Keratinocyte (primary cell): ENCODE measurements at regions not wholly inside any gene's neighbourhood (a gene's known extent, or its start where the extent isn't known, plus 50 kb on each side); places are given as distances from the start of the nearest gene placed in this dataset.
A peak's percentile ranks its signal among the peaks of the same experiment; 100 is the strongest.

Source experiments
- DNase-seq: peaks from one replicate; pipeline ENCODE4 v3.0.0-alpha.2; 2011; ENCODE audit warnings: low read depth, missing footprints, low spot score
- FAIRE-seq: peaks from 2 replicates; lab custom pipeline; 2011; peaks lifted over from hg19 to GRCh38; lab: Jason Lieb, UNC
- H2AFZ ChIP-seq: 2 replicates; pipeline ENCODE4 v1.6.0; 2012; ENCODE audit warnings: low read length, control low read depth, inconsistent platforms; ENCODE audit not compliant: control insufficient read depth
- H3K27ac ChIP-seq: 2 replicates; pipeline ENCODE4 v1.5.1; 2011; ENCODE audit warnings: low read length; ENCODE audit not compliant: control insufficient read depth, insufficient read depth
- H3K27me3 ChIP-seq: 3 replicates; pipeline ENCODE4 v1.6.0; 2011; ENCODE audit warnings: low read length; ENCODE audit not compliant: control insufficient read depth, insufficient read depth; ENCODE audit errors: extremely low read depth
- H3K36me3 ChIP-seq, 2 experiments: 2 replicates in 1 of 2; 3 replicates in 1 of 2; pipeline ENCODE4 v1.5.1; 2011; ENCODE audit warnings: low read length in 2 of 2, mild to moderate bottlenecking in 1 of 2; ENCODE audit not compliant: control insufficient read depth in 2 of 2, insufficient read depth in 2 of 2; ENCODE audit errors: extremely low read depth in 1 of 2
- H3K4me1 ChIP-seq: 3 replicates; pipeline ENCODE4 v1.5.1; 2011; ENCODE audit warnings: low read length; ENCODE audit not compliant: control insufficient read depth, insufficient read depth; ENCODE audit errors: extremely low read depth
- H3K4me2 ChIP-seq: 3 replicates; pipeline ENCODE4 v1.6.0; 2011; ENCODE audit warnings: low read depth, low read length; ENCODE audit not compliant: control insufficient read depth, insufficient read depth; ENCODE audit errors: extremely low read depth
- H3K4me3 ChIP-seq, 3 experiments: fragments of 200-600 bp in 1 of 3; sonication (generic) in 1 of 3; 2 replicates in 2 of 3; 3 replicates in 1 of 3; pipeline ENCODE4 v1.5.1; 2011 to 2016; ENCODE audit warnings: low read length in 3 of 3, mild to moderate bottlenecking in 3 of 3, control low read depth in 2 of 3, inconsistent platforms in 1 of 3, low read depth in 1 of 3, mixed read lengths in 1 of 3, mixed run types in 1 of 3, moderate library complexity in 1 of 3; ENCODE audit not compliant: control insufficient read depth in 2 of 3, insufficient read depth in 2 of 3; ENCODE audit errors: extremely low read depth in 1 of 3
- H3K79me2 ChIP-seq: 2 replicates; pipeline ENCODE4 v1.6.0; 2012; ENCODE audit warnings: low read length; ENCODE audit not compliant: control insufficient read depth, insufficient read depth
- H3K9ac ChIP-seq: 3 replicates; pipeline ENCODE4 v1.6.0; 2011; ENCODE audit warnings: low read length; ENCODE audit not compliant: control insufficient read depth, insufficient read depth; ENCODE audit errors: extremely low read depth
- H3K9me1 ChIP-seq: 3 replicates; pipeline ENCODE4 v1.6.0; 2011; ENCODE audit warnings: low read length; ENCODE audit not compliant: control insufficient read depth, insufficient read depth; ENCODE audit errors: extremely low read depth
- H3K9me3 ChIP-seq: 2 replicates; pipeline ENCODE4 v1.5.1; 2012; ENCODE audit warnings: low read depth, low read length; ENCODE audit not compliant: control insufficient read depth
- H4K20me1 ChIP-seq: 3 replicates; pipeline ENCODE4 v1.6.0; 2011; ENCODE audit warnings: low read length; ENCODE audit not compliant: control insufficient read depth, insufficient read depth; ENCODE audit errors: extremely low read depth
- EZH2 ChIP-seq: IDR thresholded peaks from one replicate; pipeline ENCODE4 v1.6.1; 2012; ENCODE audit warnings: inconsistent platforms, mild to moderate bottlenecking, low read length, moderate library complexity
- dilution Hi-C: fragments of 300-500 bp; cut with MboI; formaldehyde crosslinking; loops from one replicate; pipeline ENCODE4 v1.7.0; 2020; ENCODE audit warnings: low sequenced_read_pairs; ENCODE audit not compliant: extremely low pct_ligation_motif_present
- TF ChIP-seq, protein P1 (sequence below), 3 experiments: IDR thresholded peaks in 1 of 3; conservative IDR thresholded peaks in 1 of 3; optimal IDR thresholded peaks in 1 of 3; 2 replicates in 2 of 3; 3 replicates in 1 of 3; pipeline versions ENCODE3 to v1.5.1; 2011; ENCODE audit warnings: low read length in 3 of 3, mild to moderate bottlenecking in 3 of 3, moderate library complexity in 2 of 3, control low read depth in 1 of 3, inconsistent platforms in 1 of 3; ENCODE audit not compliant: insufficient read depth in 2 of 3; ENCODE audit errors: extremely low read depth in 1 of 3

GRCh38 chr1:208347191-208347590 lies 103.0 kb upstream of the PLXNA2 start:
- DNase-seq (no peak), FAIRE-seq (peak; percentile 51)
- Histone ChIP-seq H3K9me3 (no peaks in the 10 kb centered on the region), H3K27me3 (peaks cover 25% of the 10 kb centered on the region), H3K9me1 (no peaks in the 10 kb centered on the region), H3K9ac (no peak overlapping the region), H3K4me2 (no peak overlapping the region), H3K36me3 (no peaks in the 10 kb centered on the region), H2AFZ (no peak overlapping the region), H3K27ac (no peak overlapping the region), H4K20me1 (no peaks in the 10 kb centered on the region), H3K79me2 (no peaks in the 10 kb centered on the region), H3K4me3 (no peak overlapping the region), H3K4me1 (no peaks in the 10 kb centered on the region)
- TF ChIP-seq, protein P1, sequence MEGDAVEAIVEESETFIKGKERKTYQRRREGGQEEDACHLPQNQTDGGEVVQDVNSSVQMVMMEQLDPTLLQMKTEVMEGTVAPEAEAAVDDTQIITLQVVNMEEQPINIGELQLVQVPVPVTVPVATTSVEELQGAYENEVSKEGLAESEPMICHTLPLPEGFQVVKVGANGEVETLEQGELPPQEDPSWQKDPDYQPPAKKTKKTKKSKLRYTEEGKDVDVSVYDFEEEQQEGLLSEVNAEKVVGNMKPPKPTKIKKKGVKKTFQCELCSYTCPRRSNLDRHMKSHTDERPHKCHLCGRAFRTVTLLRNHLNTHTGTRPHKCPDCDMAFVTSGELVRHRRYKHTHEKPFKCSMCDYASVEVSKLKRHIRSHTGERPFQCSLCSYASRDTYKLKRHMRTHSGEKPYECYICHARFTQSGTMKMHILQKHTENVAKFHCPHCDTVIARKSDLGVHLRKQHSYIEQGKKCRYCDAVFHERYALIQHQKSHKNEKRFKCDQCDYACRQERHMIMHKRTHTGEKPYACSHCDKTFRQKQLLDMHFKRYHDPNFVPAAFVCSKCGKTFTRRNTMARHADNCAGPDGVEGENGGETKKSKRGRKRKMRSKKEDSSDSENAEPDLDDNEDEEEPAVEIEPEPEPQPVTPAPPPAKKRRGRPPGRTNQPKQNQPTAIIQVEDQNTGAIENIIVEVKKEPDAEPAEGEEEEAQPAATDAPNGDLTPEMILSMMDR (optimal IDR thresholded peaks at IDR 0.05 in 1 of 3, IDR thresholded peaks at IDR 0.05 in 1 of 3, conservative IDR thresholded peaks at IDR 0.05 in 1 of 3; ENCODE audit: extremely low read depth in 1 of 3, insufficient read depth in 2 of 3, low read length in 3 of 3): no peak
- no peak for TF ChIP-seq EZH2
- dilution Hi-C loops: no loop called here

GRCh38 chr1:208349694-208350330 lies 105.6 kb upstream of the PLXNA2 start:
- Histone ChIP-seq H3K9me1 (no peaks in the 10 kb centered on the region), H3K36me3 (no peaks in the 10 kb centered on the region), H3K27ac (no peak overlapping the region), H3K27me3 (peaks cover 5% of the 10 kb centered on the region), H4K20me1 (no peaks in the 10 kb centered on the region), H3K4me1 (no peaks in the 10 kb centered on the region), H3K4me3 (no peak overlapping the region), H3K9me3 (no peaks in the 10 kb centered on the region), H2AFZ (no peak overlapping the region), H3K4me2 (no peak overlapping the region), H3K79me2 (no peaks in the 10 kb centered on the region), H3K9ac (no peak overlapping the region)
- no peak for DNase-seq
- TF ChIP-seq, protein P1 (optimal IDR thresholded peaks at IDR 0.05 in 1 of 3, IDR thresholded peaks at IDR 0.05 in 1 of 3, conservative IDR thresholded peaks at IDR 0.05 in 1 of 3; ENCODE audit: extremely low read depth in 1 of 3, insufficient read depth in 2 of 3, low read length in 3 of 3): no peak
- no peak for TF ChIP-seq EZH2
- no peak for FAIRE-seq
- dilution Hi-C loops: no loop called here
